ENCODE measurements at regions not wholly inside any gene's neighbourhood (a gene's known extent, or its start where the extent isn't known, plus 50 kb on each side); places are given as distances from the start of the nearest gene placed in this dataset.

- no peak overlapping the region for H3K27ac ChIP-seq (ENCODE audit: extremely low read depth, low read depth, low read length)
- no peaks in the 10 kb centered on the region for H3K9me1 ChIP-seq (ENCODE audit: control insufficient read depth, insufficient read depth, low read length)
- intact Hi-C loops (cut with micrococcal nuclease) (no loop called here), in situ Hi-C loops (cut with MboI) (no loop called here)
- H3K4me3 ChIP-seq: no peak overlapping the region
- ATAC-seq (no peak), DNase-seq (ENCODE audit: extremely low read depth in 1 of 4, low spot score in 3 of 4) (no peak), FAIRE-seq (no peak)
- no peaks in the 10 kb centered on the region for H3K27me3 ChIP-seq (ENCODE audit: control insufficient read depth in 2 of 2, insufficient read depth in 2 of 2, low read length in 2 of 2)
- no peaks in the 10 kb centered on the region for H3K36me3 ChIP-seq (ENCODE audit: control insufficient read depth, insufficient read depth, low read length)
- 1% methylated on average over 4 of the region's 4 CpGs for WGBS (ENCODE audit: insufficient coverage, low coverage, missing lambda C conversion rate)
- CTCF ChIA-PET (ENCODE audit: low intra/inter-chr PET ratio): no interaction called here
- no peak overlapping the region for H3K9ac ChIP-seq (ENCODE audit: insufficient read depth in 1 of 2, low read depth in 2 of 2, low read length in 2 of 2)
- BruUV-seq (replicated peaks): no TSS peak
- no peak overlapping the region for H3K4me2 ChIP-seq (ENCODE audit: insufficient read depth, low read length)
- H2AFZ ChIP-seq (ENCODE audit: low read depth, low read length): no peak overlapping the region
- H3K79me2 ChIP-seq (ENCODE audit: control insufficient read depth, insufficient read depth, low read length): no peaks in the 10 kb centered on the region
- TF ChIP-seq ETS2 (tag; IDR thresholded peaks at IDR 0.05; ENCODE audit: borderline replicate concordance, poor library complexity, severe bottlenecking): no peak
- no peak for TF ChIP-seq THAP7 (CRISPR knock-in tag; IDR thresholded peaks at IDR 0.05)
- no peak for TF ChIP-seq ARID3A (IDR thresholded peaks at IDR 0.05; ENCODE audit: borderline replicate concordance, low read depth, low read length)
- no peak for TF ChIP-seq SREBF1 (IDR thresholded peaks at IDR 0.05; ENCODE audit: borderline replicate concordance, low read depth, low read length)
- TF ChIP-seq C11orf30 (IDR thresholded peaks at IDR 0.05; ENCODE audit: low read depth): no peak
- TF ChIP-seq ZNF175 (CRISPR knock-in tag; IDR thresholded peaks at IDR 0.05; ENCODE audit: low read depth): no peak
- TF ChIP-seq BCOR (IDR thresholded peaks at IDR 0.05): no peak
- no peak for TF ChIP-seq BRF1 (IDR thresholded peaks at IDR 0.05; ENCODE audit: borderline replicate concordance, extremely low read depth, insufficient read length)
- TF ChIP-seq ZC3H8 (IDR thresholded peaks at IDR 0.05): no peak
- TF ChIP-seq HSF4 (CRISPR knock-in tag; IDR thresholded peaks at IDR 0.05; ENCODE audit: borderline replicate concordance): no peak
- no peak for TF ChIP-seq ZBTB12 (CRISPR knock-in tag; IDR thresholded peaks at IDR 0.05)
- no peak for TF ChIP-seq MITF (IDR thresholded peaks at IDR 0.05)
- no peak for TF ChIP-seq ZNF507 (tag; conservative IDR thresholded peaks at IDR 0.05)
- TF ChIP-seq FUS (optimal IDR thresholded peaks at IDR 0.05; ENCODE audit: low read depth, low read length): no peak
- TF ChIP-seq ZFP91 (CRISPR knock-in tag; IDR thresholded peaks at IDR 0.05): no peak
- TF ChIP-seq NR2C2 (CRISPR knock-in tag; IDR thresholded peaks at IDR 0.05): no peak
- TF ChIP-seq NR2C2 (tag; IDR thresholded peaks at IDR 0.05): no peak
- no peak for TF ChIP-seq CAMTA2 (CRISPR knock-in tag; conservative IDR thresholded peaks at IDR 0.05)
- no peak for TF ChIP-seq RBM25 (IDR thresholded peaks at IDR 0.05; ENCODE audit: low read depth, low read length, severe bottlenecking)
- H3K4me1 ChIP-seq (replicated peaks in 1 of 2; ENCODE audit: control insufficient read depth in 2 of 2, insufficient read depth in 2 of 2, low read length in 2 of 2): no peaks in the 10 kb centered on the region
- no peaks in the 10 kb centered on the region for H4K20me1 ChIP-seq (replicated peaks; ENCODE audit: control insufficient read depth, insufficient read depth, low read length)
- POLR2A ChIA-PET: no interaction called here
- no peaks in the 10 kb centered on the region for H3K9me3 ChIP-seq (replicated peaks; ENCODE audit: control insufficient read depth, insufficient read depth, low read depth, low read length)
These were observed 64.6 kb downstream of the CLDN17 start for GRCh38 chr21:30101967-30102366.

Measured in K562 (cell line).